ENCODE measurements at regions not wholly inside any gene's neighbourhood (a gene's known extent, or its start where the extent isn't known, plus 50 kb on each side); places are given as distances from the start of the nearest gene placed in this dataset.
"Not testable (repeated sequence)": the region's sequence is repeated elsewhere in the genome, so short reads cannot be mapped to it uniquely, and the experiment has no call there.

- DNase-seq, result not testable (repeated sequence)
Observed at GRCh38 chr2:132220589-132220988, 58.8 kb upstream of the ANKRD30BL start.

- DNase-seq, result not testable (repeated sequence)
Observed at GRCh38 chr2:132221886-132222285, 60.1 kb upstream of the ANKRD30BL start.

GRCh38 chr2:132252191-132252893 lies 90.6 kb upstream of the ANKRD30BL start:
- no peak for DNase-seq

GRCh38 chr2:132252894-132253264 lies 91.1 kb upstream of the ANKRD30BL start:
- DNase-seq, result no peak

GRCh38 chr2:132253496-132254305 lies 91.9 kb upstream of the ANKRD30BL start:
- DNase-seq, result no peak

GRCh38 chr2:132254306-132254919 lies 92.7 kb upstream of the ANKRD30BL start:
- DNase-seq, result not testable (repeated sequence)

- no peak for DNase-seq
Observed at GRCh38 chr2:132255714-132256113, 94.0 kb upstream of the ANKRD30BL start.

- no peak for DNase-seq
Observed at GRCh38 chr2:132256251-132256902, 94.6 kb upstream of the ANKRD30BL start.

- DNase-seq, result not testable (repeated sequence)
Observed at GRCh38 chr2:132256903-132257300, 95.2 kb upstream of the ANKRD30BL start.

GRCh38 chr2:132257301-132258171 lies 95.8 kb upstream of the ANKRD30BL start:
- not testable (repeated sequence) for DNase-seq

GRCh38 chr2:132259276-132259675 lies 97.5 kb upstream of the ANKRD30BL start:
- DNase-seq, result not testable (repeated sequence)

- not testable (repeated sequence) for DNase-seq
Observed at GRCh38 chr2:132265595-132265994, 103.8 kb upstream of the ANKRD30BL start.

GRCh38 chr2:132267105-132267497 lies 105.3 kb upstream of the ANKRD30BL start:
- DNase-seq, result no peak

GRCh38 chr2:132267498-132268283 lies 105.9 kb upstream of the ANKRD30BL start:
- DNase-seq, result not testable (repeated sequence)

GRCh38 chr2:132268284-132268976 lies 106.7 kb upstream of the ANKRD30BL start:
- not testable (repeated sequence) for DNase-seq

GRCh38 chr2:132268977-132269523 lies 107.3 kb upstream of the ANKRD30BL start:
- no peak for DNase-seq

GRCh38 chr2:132270255-132270654 lies 108.5 kb upstream of the ANKRD30BL start:
- no peak for DNase-seq

- no peak for DNase-seq
Observed at GRCh38 chr2:132270981-132271546, 109.3 kb upstream of the ANKRD30BL start.

All from amygdala (tissue), 56 donors.